ENCODE measurements at regions not wholly inside any gene's neighbourhood (a gene's known extent, or its start where the extent isn't known, plus 50 kb on each side); places are given as distances from the start of the nearest gene placed in this dataset.

DNA sequence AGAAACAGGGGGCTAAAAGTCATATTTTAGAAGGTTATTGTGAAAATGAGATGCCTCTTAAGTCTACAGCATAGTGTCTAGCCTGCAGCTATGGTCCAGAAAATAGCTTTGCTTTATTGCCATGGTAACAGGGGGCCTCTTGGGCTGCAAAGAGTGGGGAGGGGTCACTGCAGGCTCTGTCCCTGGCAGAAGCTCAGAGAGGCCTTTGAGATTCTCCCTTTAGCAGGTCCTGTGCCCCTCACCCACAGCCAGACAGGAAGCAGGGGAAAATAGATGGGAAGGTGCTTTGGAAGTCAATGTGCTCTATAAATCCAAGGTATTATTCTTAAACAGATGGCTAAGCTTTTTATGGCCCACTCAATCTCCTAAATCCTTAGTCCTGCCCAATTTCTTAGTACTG, 1021.3 kb upstream of the GYPC start:
- Mint-ChIP-seq H3K4me3 (no peak overlapping the region), H3K36me3 (no peaks in the 10 kb centered on the region), H3K27ac (no peak overlapping the region), H3K4me1 (no peaks in the 10 kb centered on the region), H3K9me3 (peaks cover 4% of the 10 kb centered on the region), H3K27me3 (ENCODE audit: low read depth) (no peaks in the 10 kb centered on the region)
- no peak for DNase-seq (ENCODE audit: low spot score in 2 of 2, unreplicated experiment in 2 of 2)
- TF ChIP-seq, protein P1, sequence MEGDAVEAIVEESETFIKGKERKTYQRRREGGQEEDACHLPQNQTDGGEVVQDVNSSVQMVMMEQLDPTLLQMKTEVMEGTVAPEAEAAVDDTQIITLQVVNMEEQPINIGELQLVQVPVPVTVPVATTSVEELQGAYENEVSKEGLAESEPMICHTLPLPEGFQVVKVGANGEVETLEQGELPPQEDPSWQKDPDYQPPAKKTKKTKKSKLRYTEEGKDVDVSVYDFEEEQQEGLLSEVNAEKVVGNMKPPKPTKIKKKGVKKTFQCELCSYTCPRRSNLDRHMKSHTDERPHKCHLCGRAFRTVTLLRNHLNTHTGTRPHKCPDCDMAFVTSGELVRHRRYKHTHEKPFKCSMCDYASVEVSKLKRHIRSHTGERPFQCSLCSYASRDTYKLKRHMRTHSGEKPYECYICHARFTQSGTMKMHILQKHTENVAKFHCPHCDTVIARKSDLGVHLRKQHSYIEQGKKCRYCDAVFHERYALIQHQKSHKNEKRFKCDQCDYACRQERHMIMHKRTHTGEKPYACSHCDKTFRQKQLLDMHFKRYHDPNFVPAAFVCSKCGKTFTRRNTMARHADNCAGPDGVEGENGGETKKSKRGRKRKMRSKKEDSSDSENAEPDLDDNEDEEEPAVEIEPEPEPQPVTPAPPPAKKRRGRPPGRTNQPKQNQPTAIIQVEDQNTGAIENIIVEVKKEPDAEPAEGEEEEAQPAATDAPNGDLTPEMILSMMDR (IDR thresholded peaks at IDR 0.05; ENCODE audit: unreplicated experiment): no peak

DNA sequence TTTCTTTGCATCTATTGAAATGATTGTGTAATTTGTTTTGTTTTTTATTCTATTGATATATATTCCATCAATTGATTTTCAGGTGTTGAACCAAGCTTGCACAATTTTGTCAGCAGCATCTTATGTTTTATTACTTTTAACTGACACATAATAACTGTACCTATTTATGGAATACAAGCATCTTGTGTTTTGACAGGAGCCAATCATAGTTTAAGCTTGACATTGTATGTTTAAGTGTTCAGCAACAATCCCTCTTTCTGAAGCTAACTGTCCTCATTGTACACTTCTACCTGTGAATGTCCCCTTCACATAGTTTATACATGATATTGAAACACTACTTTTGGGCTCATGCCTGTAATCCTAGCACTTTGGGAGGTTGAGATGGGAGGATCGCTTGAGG, 1017.6 kb upstream of the GYPC start:
- H3K4me3 Mint-ChIP-seq: no peak overlapping the region
- DNase-seq (ENCODE audit: low spot score in 2 of 2, unreplicated experiment in 2 of 2): no peak
- H3K27me3 Mint-ChIP-seq (ENCODE audit: low read depth): no peaks in the 10 kb centered on the region
- peaks cover 4% of the 10 kb centered on the region for H3K9me3 Mint-ChIP-seq
- TF ChIP-seq, protein P1 (IDR thresholded peaks at IDR 0.05; ENCODE audit: unreplicated experiment): no peak
- no peaks in the 10 kb centered on the region for H3K36me3 Mint-ChIP-seq
- no peak overlapping the region for H3K27ac Mint-ChIP-seq
- peaks cover 11% of the 10 kb centered on the region for H3K4me1 Mint-ChIP-seq

DNA sequence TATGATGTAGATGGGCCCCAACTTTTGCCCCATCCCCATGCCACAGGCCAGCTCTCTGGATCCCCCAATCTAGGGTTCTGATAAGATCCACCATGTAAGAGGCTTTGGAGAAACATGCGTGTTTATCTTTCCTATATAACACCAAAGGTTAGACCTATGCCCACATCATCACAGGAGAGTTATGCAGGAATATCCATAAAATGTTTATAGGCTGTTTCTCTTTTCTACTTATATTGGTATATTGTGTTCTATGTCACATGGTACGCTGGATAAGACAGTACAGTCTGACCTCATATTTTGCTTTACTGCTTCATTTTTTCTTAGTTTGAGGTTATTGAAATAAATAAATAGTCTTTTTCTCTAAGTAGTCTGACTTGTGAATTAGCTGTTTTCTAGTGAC, 1013.9 kb upstream of the GYPC start:
- Mint-ChIP-seq H3K36me3 (no peaks in the 10 kb centered on the region), H3K27me3 (ENCODE audit: low read depth) (no peaks in the 10 kb centered on the region), H3K27ac (no peak overlapping the region), H3K4me1 (peaks cover 15% of the 10 kb centered on the region), H3K9me3 (no peaks in the 10 kb centered on the region), H3K4me3 (no peak overlapping the region)
- DNase-seq (ENCODE audit: low spot score in 2 of 2, unreplicated experiment in 2 of 2): no peak
- TF ChIP-seq, protein P1 (IDR thresholded peaks at IDR 0.05; ENCODE audit: unreplicated experiment): no peak

GRCh38 chr2:125643128-125643527, 1012.8 kb upstream of the GYPC start:
- H3K4me3 Mint-ChIP-seq: no peak overlapping the region
- H3K4me1 Mint-ChIP-seq: peaks cover 15% of the 10 kb centered on the region
- H3K36me3 Mint-ChIP-seq: no peaks in the 10 kb centered on the region
- H3K27ac Mint-ChIP-seq: no peak overlapping the region
- no peak for DNase-seq (ENCODE audit: low spot score in 2 of 2, unreplicated experiment in 2 of 2)
- no peaks in the 10 kb centered on the region for H3K9me3 Mint-ChIP-seq
- no peaks in the 10 kb centered on the region for H3K27me3 Mint-ChIP-seq (ENCODE audit: low read depth)
- TF ChIP-seq, protein P1 (IDR thresholded peaks at IDR 0.05; ENCODE audit: unreplicated experiment): no peak

DNA sequence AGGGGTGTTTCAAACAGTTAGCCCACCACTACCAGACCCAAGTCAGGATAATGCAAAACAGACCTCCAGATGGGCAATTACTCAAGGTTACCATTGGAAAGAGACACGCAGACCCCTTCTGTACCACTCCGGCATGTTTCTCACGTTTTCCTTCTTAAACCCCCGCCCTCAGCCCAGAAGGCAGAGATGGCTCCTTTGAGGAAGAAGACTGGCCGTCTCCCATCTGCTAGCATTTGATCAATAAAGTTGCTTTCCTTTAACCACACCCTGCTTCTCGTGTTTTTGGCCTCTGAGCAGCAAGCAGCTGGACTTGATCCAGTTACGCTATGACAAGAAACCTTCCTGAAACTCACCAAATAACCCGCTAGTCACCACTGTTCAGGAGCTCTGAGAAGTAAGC, 1012.4 kb upstream of the GYPC start:
- no peak overlapping the region for H3K4me3 Mint-ChIP-seq
- peaks cover 15% of the 10 kb centered on the region for H3K4me1 Mint-ChIP-seq
- no peaks in the 10 kb centered on the region for H3K9me3 Mint-ChIP-seq
- TF ChIP-seq, protein P1 (IDR thresholded peaks at IDR 0.05; ENCODE audit: unreplicated experiment): no peak
- no peak overlapping the region for H3K27ac Mint-ChIP-seq
- no peaks in the 10 kb centered on the region for H3K27me3 Mint-ChIP-seq (ENCODE audit: low read depth)
- no peak for DNase-seq (ENCODE audit: low spot score in 2 of 2, unreplicated experiment in 2 of 2)
- no peaks in the 10 kb centered on the region for H3K36me3 Mint-ChIP-seq

DNA sequence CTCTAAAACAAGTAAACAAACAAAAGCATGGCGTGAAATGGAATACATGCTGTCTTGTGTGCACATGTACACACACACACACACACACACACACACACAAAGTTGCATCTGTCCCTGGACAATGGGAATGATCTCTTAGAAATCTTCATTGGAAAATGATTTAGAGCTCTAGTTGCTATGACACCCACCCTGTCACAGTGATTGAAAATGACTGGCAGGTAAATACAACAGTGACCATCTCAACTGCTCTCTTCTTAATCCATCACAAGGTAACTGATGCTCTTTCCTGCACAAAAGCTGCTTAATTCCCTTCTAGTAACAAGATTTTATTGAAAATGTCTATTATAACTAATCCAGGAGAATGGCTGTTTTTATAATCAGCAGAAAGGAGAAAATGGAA, 1011.7 kb upstream of the GYPC start:
- no peak overlapping the region for H3K27ac Mint-ChIP-seq
- TF ChIP-seq, protein P1 (IDR thresholded peaks at IDR 0.05; ENCODE audit: unreplicated experiment): no peak
- H3K4me3 Mint-ChIP-seq: no peak overlapping the region
- H3K9me3 Mint-ChIP-seq: no peaks in the 10 kb centered on the region
- peaks cover 15% of the 10 kb centered on the region for H3K4me1 Mint-ChIP-seq
- H3K27me3 Mint-ChIP-seq (ENCODE audit: low read depth): no peaks in the 10 kb centered on the region
- H3K36me3 Mint-ChIP-seq: no peaks in the 10 kb centered on the region
- DNase-seq (ENCODE audit: low spot score in 2 of 2, unreplicated experiment in 2 of 2): no peak
